Uterus (tissue), 2 donors: ENCODE measurements at regions not wholly inside any gene's neighbourhood (a gene's known extent, or its start where the extent isn't known, plus 50 kb on each side); places are given as distances from the start of the nearest gene placed in this dataset.

Experiments used
- CTCF ChIP-seq, 4 experiments: fragments of 200-600 bp in 2 of 4; fragments of 450-650 bp in 2 of 4; sonication (generic) in 2 of 4; IDR thresholded peaks; one replicate each; pipeline ENCODE4 v1.5.1; 2016 to 2019; ENCODE audit warnings: antibody characterized with exemption in 4 of 4, mild to moderate bottlenecking in 2 of 4, moderate library complexity in 1 of 4
- POLR2A ChIP-seq, 2 donors: fragments of 450-650 bp; IDR thresholded peaks; one replicate each; pipeline ENCODE4 v1.6.1; 2016; ENCODE audit warnings: antibody characterized with exemption in 2 of 2, mild to moderate bottlenecking in 1 of 2, moderate library complexity in 1 of 2

- TF ChIP-seq CTCF (IDR thresholded peaks at IDR 0.05) (no peak), POLR2A (IDR thresholded peaks at IDR 0.05) (no peak)
Observed at GRCh38 chr20:17010181-17010580, 216.7 kb upstream of the PCSK2 start.
